Memory B cell (primary cell): ENCODE measurements at regions not wholly inside any gene's neighbourhood (a gene's known extent, or its start where the extent isn't known, plus 50 kb on each side); places are given as distances from the start of the nearest gene placed in this dataset.

Experiments
- ATAC-seq: fragments of 150-1000 bp; cut with Tn5 transposase; 2 replicates; pipeline ENCODE4 v1.10.0; 2021; ENCODE audit warnings: low read depth, mild to moderate bottlenecking, moderate library complexity
- DNase-seq, 2 donors: peaks; one replicate each; pipeline ENCODE4 v3.0.0; 2022; ENCODE audit warnings: low spot score in 2 of 2
- H3K27ac Mint-ChIP-seq: one replicate; pipeline ENCODE4 v1.8.0; 2022; ENCODE audit warnings: mild to moderate bottlenecking, moderate library complexity, mixed read lengths
- H3K27me3 Mint-ChIP-seq: one replicate; pipeline ENCODE4 v1.8.0; 2022; ENCODE audit warnings: mixed read lengths
- H3K36me3 Mint-ChIP-seq: one replicate; pipeline ENCODE4 v1.8.0; 2022; ENCODE audit warnings: mild to moderate bottlenecking, mixed read lengths
- H3K4me1 Mint-ChIP-seq: one replicate; pipeline ENCODE4 v1.8.0; 2022; ENCODE audit warnings: mixed read lengths
- H3K4me3 Mint-ChIP-seq: one replicate; pipeline ENCODE4 v1.8.0; 2022; ENCODE audit warnings: mild to moderate bottlenecking, moderate library complexity, mixed read lengths
- H3K9me3 Mint-ChIP-seq: one replicate; pipeline ENCODE4 v1.8.0; 2022; ENCODE audit warnings: mixed read lengths

- Mint-ChIP-seq H3K36me3 (no peaks in the 10 kb centered on the region), H3K4me3 (no peak overlapping the region), H3K4me1 (peaks cover 12% of the 10 kb centered on the region), H3K27ac (no peak overlapping the region), H3K27me3 (no peaks in the 10 kb centered on the region), H3K9me3 (no peaks in the 10 kb centered on the region)
- DNase-seq: no peak
- no peak for ATAC-seq
These were observed 320.3 kb upstream of the TGFBR2 start for GRCh38 chr3:30286007-30286669.

GRCh38 chr3:30286811-30287210 is 319.6 kb upstream of the TGFBR2 start:
- H3K36me3 Mint-ChIP-seq: no peaks in the 10 kb centered on the region
- H3K27me3 Mint-ChIP-seq: no peaks in the 10 kb centered on the region
- H3K9me3 Mint-ChIP-seq: no peaks in the 10 kb centered on the region
- H3K4me3 Mint-ChIP-seq: no peak overlapping the region
- H3K4me1 Mint-ChIP-seq: peaks cover 12% of the 10 kb centered on the region
- ATAC-seq (no peak), DNase-seq (no peak)
- no peak overlapping the region for H3K27ac Mint-ChIP-seq

DNA sequence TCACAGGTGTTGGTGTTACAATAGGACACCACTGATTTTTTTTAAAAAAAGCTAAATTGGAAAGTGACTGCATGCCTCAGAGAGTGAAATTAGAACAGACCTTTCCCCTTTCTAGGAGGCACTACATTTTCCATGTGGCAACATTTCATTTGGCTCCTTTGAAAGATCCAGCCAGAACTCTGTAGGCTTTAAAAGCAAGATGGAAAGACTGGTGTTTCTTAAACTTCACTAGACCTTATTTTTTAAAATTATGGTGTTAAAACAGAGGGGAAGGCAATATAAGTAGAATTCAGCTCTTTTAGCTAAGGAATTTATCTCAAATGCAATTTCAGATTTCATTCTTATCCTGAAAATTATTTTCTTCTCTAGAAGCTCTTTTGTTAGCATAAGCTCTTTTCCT is 317.6 kb upstream of the TGFBR2 start:
- DNase-seq (no peak), ATAC-seq (no peak)
- Mint-ChIP-seq H3K9me3 (no peaks in the 10 kb centered on the region), H3K36me3 (no peaks in the 10 kb centered on the region), H3K4me3 (no peak overlapping the region), H3K27me3 (no peaks in the 10 kb centered on the region), H3K4me1 (peaks cover 15% of the 10 kb centered on the region), H3K27ac (no peak overlapping the region)

- Mint-ChIP-seq H3K9me3 (no peaks in the 10 kb centered on the region), H3K4me3 (no peak overlapping the region), H3K27ac (no peak overlapping the region), H3K27me3 (peaks cover 2% of the 10 kb centered on the region), H3K4me1 (peaks cover 13% of the 10 kb centered on the region), H3K36me3 (no peaks in the 10 kb centered on the region)
- no peak for ATAC-seq
- no peak for DNase-seq
These were observed 317.1 kb upstream of the TGFBR2 start for GRCh38 chr3:30289324-30289723.

DNA sequence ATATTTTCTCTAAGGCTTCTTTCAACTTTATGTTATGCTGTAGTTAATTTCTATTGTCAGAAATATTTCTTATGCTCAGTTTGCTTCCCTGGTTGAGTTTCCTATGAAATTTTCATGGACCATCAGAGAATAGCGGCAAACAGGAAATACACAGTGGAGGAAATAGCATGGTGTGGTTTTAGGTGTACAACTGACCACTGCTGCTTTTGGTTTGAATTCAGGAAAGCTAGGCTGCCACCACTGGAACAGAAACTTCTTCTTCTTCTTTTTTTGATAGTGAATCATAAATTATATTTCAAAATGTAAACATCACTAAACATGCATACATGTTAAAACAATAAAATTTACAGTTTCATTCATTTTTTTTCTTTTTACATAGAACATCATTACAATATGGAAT is 316.6 kb upstream of the TGFBR2 start:
- Mint-ChIP-seq H3K27ac (no peak overlapping the region), H3K4me3 (no peak overlapping the region), H3K36me3 (no peaks in the 10 kb centered on the region), H3K9me3 (no peaks in the 10 kb centered on the region), H3K4me1 (peaks cover 9% of the 10 kb centered on the region), H3K27me3 (peaks cover 2% of the 10 kb centered on the region)
- DNase-seq: no peak
- ATAC-seq: no peak

- Mint-ChIP-seq H3K27ac (no peak overlapping the region), H3K36me3 (no peaks in the 10 kb centered on the region), H3K4me1 (peaks cover 9% of the 10 kb centered on the region), H3K9me3 (no peaks in the 10 kb centered on the region), H3K4me3 (no peak overlapping the region), H3K27me3 (peaks cover 2% of the 10 kb centered on the region)
- no peak for ATAC-seq
- DNase-seq: no peak
These were observed 315.9 kb upstream of the TGFBR2 start for GRCh38 chr3:30290479-30290878.

- Mint-ChIP-seq H3K4me1 (peaks cover 11% of the 10 kb centered on the region), H3K27me3 (peaks cover 2% of the 10 kb centered on the region), H3K27ac (no peak overlapping the region), H3K9me3 (no peaks in the 10 kb centered on the region), H3K4me3 (no peak overlapping the region), H3K36me3 (no peaks in the 10 kb centered on the region)
- DNase-seq: no peak
- ATAC-seq: no peak
These were observed 314.1 kb upstream of the TGFBR2 start for GRCh38 chr3:30292192-30292893.

DNA sequence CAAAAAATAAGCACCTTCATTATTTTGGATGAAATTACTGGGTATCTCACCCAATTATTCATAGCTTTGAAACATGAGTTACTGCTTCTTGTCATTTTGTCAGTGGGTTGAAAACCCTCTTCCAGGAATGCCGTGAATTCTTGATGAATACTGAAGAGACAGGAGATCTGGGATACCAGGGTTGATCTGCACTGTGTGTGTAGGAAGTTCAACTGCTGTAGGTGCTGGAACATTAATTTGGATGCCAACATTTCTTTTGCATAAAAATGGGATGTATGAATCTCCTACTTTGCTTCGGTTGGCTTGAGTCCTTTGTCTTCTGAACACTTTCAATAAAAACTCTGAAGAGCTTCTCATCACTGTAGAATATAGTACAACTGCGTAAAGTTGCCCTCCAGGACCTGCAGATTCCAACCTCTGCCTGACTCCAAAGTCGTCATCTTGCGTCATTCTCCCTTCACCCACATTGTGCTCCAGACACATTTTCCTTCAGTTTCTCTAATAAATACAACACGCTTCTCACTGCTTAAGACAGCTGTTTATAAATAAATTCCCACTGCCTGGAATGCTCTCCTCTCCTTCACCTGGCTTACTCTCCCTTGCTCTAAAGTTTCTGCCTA is 312.7 kb upstream of the TGFBR2 start:
- no peak for ATAC-seq
- Mint-ChIP-seq H3K4me3 (no peak overlapping the region), H3K9me3 (no peaks in the 10 kb centered on the region), H3K4me1 (peaks cover 8% of the 10 kb centered on the region), H3K27me3 (peaks cover 2% of the 10 kb centered on the region), H3K36me3 (no peaks in the 10 kb centered on the region), H3K27ac (no peak overlapping the region)
- DNase-seq: no peak

GRCh38 chr3:30294241-30294667 is 312.1 kb upstream of the TGFBR2 start:
- Mint-ChIP-seq H3K4me3 (no peak overlapping the region), H3K27me3 (peaks cover 2% of the 10 kb centered on the region), H3K9me3 (no peaks in the 10 kb centered on the region), H3K4me1 (peaks cover 6% of the 10 kb centered on the region), H3K36me3 (no peaks in the 10 kb centered on the region), H3K27ac (no peak overlapping the region)
- ATAC-seq: no peak
- no peak for DNase-seq

DNA sequence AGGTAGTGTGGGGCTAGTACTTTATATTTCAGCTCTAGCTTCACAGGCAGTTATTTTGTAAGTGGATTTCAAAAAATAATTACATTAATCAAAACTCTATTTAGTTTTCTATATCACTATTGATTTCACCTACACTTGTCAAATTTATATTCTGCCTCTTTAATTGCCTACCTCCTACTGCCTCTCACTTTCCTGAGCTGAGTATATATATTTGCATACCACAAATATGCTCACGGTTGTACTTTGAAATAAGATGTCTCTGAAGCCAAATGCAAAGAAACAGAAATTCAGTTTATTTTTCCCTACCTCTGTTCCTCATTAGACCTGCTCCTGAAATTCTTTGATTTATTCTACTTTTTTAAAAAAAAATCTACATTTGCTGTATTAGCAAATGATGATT is 309.3 kb upstream of the TGFBR2 start:
- peaks cover 2% of the 10 kb centered on the region for H3K27me3 Mint-ChIP-seq
- H3K4me1 Mint-ChIP-seq: peaks cover 4% of the 10 kb centered on the region
- DNase-seq (no peak), ATAC-seq (peak; percentile 49)
- no peaks in the 10 kb centered on the region for H3K9me3 Mint-ChIP-seq
- H3K4me3 Mint-ChIP-seq: no peak overlapping the region
- no peaks in the 10 kb centered on the region for H3K36me3 Mint-ChIP-seq
- no peak overlapping the region for H3K27ac Mint-ChIP-seq

DNA sequence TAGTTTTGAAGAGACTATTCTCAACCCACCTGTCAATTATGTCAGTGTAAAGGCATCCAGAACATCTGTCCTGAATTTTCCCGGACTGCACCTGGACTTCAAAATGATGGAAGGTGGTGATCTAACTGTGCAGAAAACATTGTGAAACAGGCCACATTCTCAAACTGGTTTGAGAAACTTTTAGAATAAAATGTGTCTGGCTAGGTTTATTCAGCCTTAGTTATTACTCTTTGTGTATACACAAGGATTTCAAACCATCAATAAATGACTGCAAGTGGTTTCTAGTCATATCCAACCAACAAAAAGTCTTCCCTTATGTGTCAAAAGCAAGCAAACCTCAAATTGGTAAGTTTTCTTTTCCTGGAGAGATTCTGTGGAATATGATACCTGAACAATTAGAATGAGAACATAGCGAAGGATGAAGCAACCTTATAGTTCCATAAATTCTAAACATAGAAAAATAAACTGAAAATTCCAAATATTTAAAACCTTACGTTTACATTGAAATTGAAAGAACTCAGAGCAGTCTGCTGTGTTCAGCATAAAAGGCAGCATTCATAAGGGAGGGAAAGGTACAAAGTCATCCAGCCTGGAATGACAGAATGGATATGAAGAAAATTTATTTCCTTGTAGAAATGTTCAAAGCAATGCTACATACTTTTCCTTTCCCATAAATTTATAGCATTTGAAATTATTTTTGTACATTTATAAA is 306.6 kb upstream of the TGFBR2 start:
- DNase-seq: no peak
- Mint-ChIP-seq H3K4me3 (no peak overlapping the region), H3K4me1 (peaks cover 2% of the 10 kb centered on the region), H3K27ac (no peak overlapping the region), H3K27me3 (no peaks in the 10 kb centered on the region), H3K36me3 (peaks cover 4% of the 10 kb centered on the region), H3K9me3 (peaks cover 3% of the 10 kb centered on the region)
- ATAC-seq: no peak

DNA sequence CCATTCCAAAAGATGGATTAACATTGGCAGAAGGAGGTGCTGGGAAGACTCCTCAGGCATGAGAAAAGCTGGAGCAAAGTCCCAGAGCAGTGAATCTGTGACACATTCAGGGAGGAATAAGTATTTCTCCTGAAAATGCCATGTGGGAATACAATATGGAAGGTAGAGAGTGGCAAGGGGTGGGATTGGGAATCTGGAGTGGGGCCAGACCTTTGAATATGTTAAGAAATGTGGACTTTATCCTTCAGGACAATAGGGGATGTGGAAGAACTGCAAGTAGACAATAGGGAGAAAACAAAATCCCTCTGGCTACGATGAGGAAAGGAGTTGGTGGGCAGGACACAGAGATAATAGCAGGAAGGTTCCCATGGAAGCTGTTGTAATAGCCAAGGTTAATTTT is 305.6 kb upstream of the TGFBR2 start:
- Mint-ChIP-seq H3K36me3 (peaks cover 5% of the 10 kb centered on the region), H3K9me3 (peaks cover 3% of the 10 kb centered on the region), H3K4me3 (no peak overlapping the region), H3K27me3 (no peaks in the 10 kb centered on the region), H3K27ac (no peak overlapping the region), H3K4me1 (peaks cover 2% of the 10 kb centered on the region)
- DNase-seq (no peak), ATAC-seq (no peak)

DNA sequence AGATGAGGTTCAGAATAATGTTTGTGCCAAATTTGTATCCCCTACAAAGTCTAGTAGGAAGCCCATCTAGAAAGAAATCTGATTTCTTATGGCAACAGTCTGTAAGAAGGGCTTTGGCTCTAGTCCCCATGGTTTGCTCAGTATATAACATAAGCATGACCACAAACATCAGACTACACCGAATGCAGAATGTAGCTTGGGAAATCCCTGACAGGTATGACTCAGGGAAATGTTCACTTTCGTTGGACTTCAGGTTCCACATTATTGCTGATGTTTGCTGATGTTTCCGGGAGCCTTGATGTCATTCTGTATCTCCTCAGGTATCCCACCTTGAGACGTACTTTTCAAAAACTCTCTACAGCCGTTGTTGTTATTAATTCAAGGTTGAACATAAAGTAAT is 304.4 kb upstream of the TGFBR2 start:
- Mint-ChIP-seq H3K27ac (no peak overlapping the region), H3K36me3 (peaks cover 8% of the 10 kb centered on the region), H3K27me3 (no peaks in the 10 kb centered on the region), H3K4me3 (no peak overlapping the region), H3K4me1 (peaks cover 2% of the 10 kb centered on the region), H3K9me3 (peaks cover 9% of the 10 kb centered on the region)
- DNase-seq (no peak), ATAC-seq (no peak)

GRCh38 chr3:30303770-30304169 is 302.6 kb upstream of the TGFBR2 start:
- Mint-ChIP-seq H3K36me3 (peaks cover 8% of the 10 kb centered on the region), H3K27me3 (no peaks in the 10 kb centered on the region), H3K4me3 (no peak overlapping the region), H3K9me3 (peaks cover 9% of the 10 kb centered on the region), H3K27ac (no peak overlapping the region), H3K4me1 (no peaks in the 10 kb centered on the region)
- DNase-seq (no peak), ATAC-seq (no peak)
